ENCODE measurements at regions not wholly inside any gene's neighbourhood (a gene's known extent, or its start where the extent isn't known, plus 50 kb on each side); places are given as distances from the start of the nearest gene placed in this dataset.

GRCh38 chr14:98262566-98262965 is 1009.4 kb downstream of the BCL11B start:
- DNase-seq, result no peak

- no peak for DNase-seq
Observed at GRCh38 chr14:98269533-98269932, 1002.5 kb downstream of the BCL11B start.

GRCh38 chr14:98270201-98270600 is 1001.8 kb downstream of the BCL11B start:
- DNase-seq, result no peak

- DNase-seq, result no peak
Observed at GRCh38 chr14:98274596-98274995, 997.4 kb downstream of the BCL11B start.

- no peak for DNase-seq
Observed at GRCh38 chr14:98278800-98279199, 993.2 kb downstream of the BCL11B start.

- DNase-seq, result no peak
Observed at GRCh38 chr14:98280436-98280835, 991.6 kb downstream of the BCL11B start.

- DNase-seq, result no peak
Observed at GRCh38 chr14:98288825-98289224, 983.2 kb downstream of the BCL11B start.

GRCh38 chr14:98290596-98290995 is 981.4 kb downstream of the BCL11B start:
- no peak for DNase-seq

- DNase-seq, result no peak
Observed at GRCh38 chr14:98292191-98292590, 979.8 kb downstream of the BCL11B start.

- no peak for DNase-seq
Observed at GRCh38 chr14:98293576-98293975, 978.4 kb downstream of the BCL11B start.

- no peak for DNase-seq
Observed at GRCh38 chr14:98296895-98297294, 975.1 kb downstream of the BCL11B start.

GRCh38 chr14:98297567-98297966 is 974.4 kb downstream of the BCL11B start:
- DNase-seq, result no peak

- DNase-seq, result no peak
Observed at GRCh38 chr14:98298481-98299244, 973.3 kb downstream of the BCL11B start.

- DNase-seq, result no peak
Observed at GRCh38 chr14:98301681-98302080, 970.3 kb downstream of the BCL11B start.

GRCh38 chr14:98304574-98304973 is 967.4 kb downstream of the BCL11B start:
- no peak for DNase-seq

GRCh38 chr14:98309591-98309990 is 962.4 kb downstream of the BCL11B start:
- no peak for DNase-seq

GRCh38 chr14:98312006-98312405 is 960.0 kb downstream of the BCL11B start:
- no peak for DNase-seq

GRCh38 chr14:98321841-98322240 is 950.2 kb downstream of the BCL11B start:
- DNase-seq, result no peak

GRCh38 chr14:98323836-98324235 is 948.2 kb downstream of the BCL11B start:
- DNase-seq, result no peak

GRCh38 chr14:98325761-98326160 is 946.2 kb downstream of the BCL11B start:
- no peak for DNase-seq

GRCh38 chr14:98328496-98328895 is 943.5 kb downstream of the BCL11B start:
- no peak for DNase-seq

- DNase-seq, result no peak
Observed at GRCh38 chr14:98334186-98334585, 937.8 kb downstream of the BCL11B start.

- DNase-seq, result no peak
Observed at GRCh38 chr14:98341211-98341610, 930.8 kb downstream of the BCL11B start.

- no peak for DNase-seq
Observed at GRCh38 chr14:98345161-98345560, 926.8 kb downstream of the BCL11B start.

GRCh38 chr14:98347686-98348085 is 924.3 kb downstream of the BCL11B start:
- DNase-seq, result no peak
